Neural progenitor cell (in vitro differentiated cells): ENCODE measurements at regions not wholly inside any gene's neighbourhood (a gene's known extent, or its start where the extent isn't known, plus 50 kb on each side); places are given as distances from the start of the nearest gene placed in this dataset.
"Not testable (repeated sequence)": the region's sequence is repeated elsewhere in the genome, so short reads cannot be mapped to it uniquely, and the experiment has no call there.

Source experiments
- DNase-seq: peaks from one replicate; pipeline ENCODE4 v3.0.0-alpha.2; 2016; ENCODE audit warnings: low spot score
- H2AFZ ChIP-seq: fragments of 200-600 bp; sonication (generic); replicated peaks from 2 replicates; pipeline ENCODE4 v1.6.1; 2016; ENCODE audit warnings: antibody characterized with exemption
- H3F3A ChIP-seq: fragments of 200-600 bp; sonication (generic); 2 replicates; pipeline ENCODE4 v1.6.1; 2016; ENCODE audit warnings: antibody characterized with exemption, low read depth
- H3K27ac ChIP-seq: fragments of 200-600 bp; sonication (generic); 2 replicates; pipeline ENCODE4 v1.5.1; 2016; ENCODE audit warnings: mild to moderate bottlenecking
- H3K27me3 ChIP-seq: fragments of 200-600 bp; sonication (generic); 2 replicates; pipeline ENCODE4 v1.6.1; 2016; ENCODE audit warnings: mild to moderate bottlenecking, moderate library complexity
- H3K36me3 ChIP-seq: fragments of 200-600 bp; sonication (generic); 2 replicates; pipeline ENCODE4 v1.5.1; 2016
- H3K4me1 ChIP-seq: fragments of 200-600 bp; sonication (generic); 2 replicates; pipeline ENCODE4 v1.6.1; 2016; ENCODE audit warnings: mixed run types
- H3K4me2 ChIP-seq: fragments of 200-600 bp; sonication (generic); 2 replicates; pipeline ENCODE4 v1.6.1; 2016
- H3K4me3 ChIP-seq: fragments of 200-600 bp; sonication (generic); 2 replicates; pipeline ENCODE4 v1.5.1; 2016
- H3K79me2 ChIP-seq: fragments of 200-600 bp; sonication (generic); 2 replicates; pipeline ENCODE4 v1.6.1; 2016; ENCODE audit warnings: low read depth
- H3K9ac ChIP-seq: fragments of 200-600 bp; sonication (generic); 2 replicates; pipeline ENCODE4 v1.6.1; 2016
- H3K9me3 ChIP-seq: fragments of 200-600 bp; sonication (generic); 2 replicates; pipeline ENCODE4 v1.5.1; 2016; ENCODE audit warnings: low read depth
- H4K20me1 ChIP-seq: fragments of 200-600 bp; sonication (generic); 2 replicates; pipeline ENCODE4 v1.6.1; 2016; ENCODE audit warnings: low read depth
- H3K27ac Mint-ChIP-seq: 3 replicates; pipeline ENCODE4 v1.8.0; 2021; ENCODE audit warnings: mixed read lengths
- H3K27me3 Mint-ChIP-seq: 2 replicates; pipeline ENCODE4 v1.8.0; 2022; ENCODE audit warnings: low read depth, mild to moderate bottlenecking, inconsistent platforms, moderate library complexity, mixed read lengths; ENCODE audit not compliant: insufficient read depth
- H3K36me3 Mint-ChIP-seq: 3 replicates; pipeline ENCODE4 v1.8.0; 2021; ENCODE audit warnings: mixed read lengths
- H3K4me1 Mint-ChIP-seq: 3 replicates; pipeline ENCODE4 v1.8.0; 2021; ENCODE audit warnings: mixed read lengths
- H3K4me3 Mint-ChIP-seq: 3 replicates; pipeline ENCODE4 v1.8.0; 2021; ENCODE audit warnings: mild to moderate bottlenecking, moderate library complexity, mixed read lengths
- H3K9me3 Mint-ChIP-seq: 3 replicates; pipeline ENCODE4 v1.8.0; 2020; ENCODE audit warnings: mixed read lengths
- CTCF ChIP-seq: fragments of 200-600 bp; sonication (generic); IDR thresholded peaks from 2 replicates; pipeline ENCODE4 v1.5.1; 2017; ENCODE audit warnings: antibody characterized with exemption, mild to moderate bottlenecking
- EZH2 ChIP-seq: fragments of 200-600 bp; sonication (generic); IDR thresholded peaks from 2 replicates; pipeline ENCODE4 v1.6.1; 2017; ENCODE audit warnings: antibody characterized with exemption, mild to moderate bottlenecking, moderate library complexity
- EZH2phosphoT487 ChIP-seq: fragments of 200-600 bp; sonication (generic); IDR thresholded peaks from 2 replicates; pipeline ENCODE4 v1.6.1; 2017; ENCODE audit warnings: antibody characterized with exemption

DNA sequence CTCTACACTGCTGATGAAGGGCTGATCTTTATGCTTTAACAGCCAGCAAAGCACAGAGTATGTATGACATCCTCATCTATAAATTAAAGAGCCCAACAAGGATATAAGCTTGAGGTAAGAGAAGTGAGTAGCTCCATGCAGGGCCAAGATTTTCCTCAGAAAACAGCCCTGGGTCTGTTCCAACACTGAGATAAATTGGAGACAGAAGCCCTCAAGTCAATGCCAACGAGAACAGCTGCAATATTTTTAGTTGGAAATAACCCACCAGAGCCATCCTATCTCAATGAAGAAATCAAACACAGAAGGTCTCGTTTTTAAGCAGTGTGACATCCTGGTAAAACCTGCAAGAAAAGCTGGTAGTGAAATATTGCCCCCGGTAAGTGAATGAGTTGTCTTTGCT, 297.0 kb upstream of the AUTS2 start:
- Mint-ChIP-seq H3K36me3 (no peaks in the 10 kb centered on the region), H3K4me3 (no peak overlapping the region)

DNA sequence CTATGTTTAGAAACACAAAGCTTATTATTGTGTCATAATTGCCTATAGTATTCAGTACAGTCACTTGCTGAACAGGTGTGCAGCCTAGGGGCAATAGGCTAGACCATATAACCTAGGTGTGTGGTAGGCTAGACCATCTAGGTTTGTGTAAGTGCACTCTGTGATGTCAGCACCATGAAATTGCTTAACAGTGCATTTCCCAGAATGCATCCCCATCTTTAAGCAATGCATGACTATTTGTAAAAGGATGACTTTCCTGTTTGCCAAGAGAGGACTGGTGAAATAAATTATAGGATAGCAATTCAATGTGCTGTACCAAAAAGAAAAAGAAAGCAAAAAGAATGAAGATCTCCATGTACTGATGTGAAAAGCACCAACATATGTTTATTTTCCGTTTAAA, 288.7 kb upstream of the AUTS2 start:
- Histone ChIP-seq H3K79me2 (no peaks in the 10 kb centered on the region), H4K20me1 (no peaks in the 10 kb centered on the region), H3K4me3 (no peak overlapping the region), H3K4me1 (no peaks in the 10 kb centered on the region), H3F3A (no peaks in the 10 kb centered on the region), H3K9me3 (no peaks in the 10 kb centered on the region), H3K27ac (no peak overlapping the region), H3K9ac (no peak overlapping the region), H2AFZ (no peak overlapping the region), H3K4me2 (no peak overlapping the region), H3K27me3 (no peaks in the 10 kb centered on the region), H3K36me3 (no peaks in the 10 kb centered on the region)
- Mint-ChIP-seq H3K36me3 (no peaks in the 10 kb centered on the region), H3K4me3 (no peak overlapping the region), H3K27ac (no peak overlapping the region), H3K27me3 (no peaks in the 10 kb centered on the region), H3K9me3 (peaks cover 6% of the 10 kb centered on the region), H3K4me1 (peaks cover 2% of the 10 kb centered on the region)
- DNase-seq: no peak
- TF ChIP-seq CTCF: no peak
- TF ChIP-seq EZH2: no peak
- no peak for TF ChIP-seq EZH2phosphoT487

More for the DNA sequence above, 297.0 kb upstream of the AUTS2 start:
- no peak overlapping the region for H3K27ac ChIP-seq
- H4K20me1 ChIP-seq: no peaks in the 10 kb centered on the region
- H2AFZ ChIP-seq: no peak overlapping the region
- H3F3A ChIP-seq: no peaks in the 10 kb centered on the region
- TF ChIP-seq CTCF (no peak), EZH2 (no peak), EZH2phosphoT487 (no peak)
- Mint-ChIP-seq H3K27ac (no peak overlapping the region), H3K9me3 (peaks cover 3% of the 10 kb centered on the region), H3K4me1 (peaks cover 2% of the 10 kb centered on the region), H3K27me3 (peaks cover 2% of the 10 kb centered on the region)
- no peaks in the 10 kb centered on the region for H3K79me2 ChIP-seq
- no peaks in the 10 kb centered on the region for H3K4me1 ChIP-seq
- no peak overlapping the region for H3K9ac ChIP-seq
- DNase-seq: no peak
- no peaks in the 10 kb centered on the region for H3K27me3 ChIP-seq
- H3K4me2 ChIP-seq: no peak overlapping the region
- H3K9me3 ChIP-seq: no peaks in the 10 kb centered on the region
- H3K4me3 ChIP-seq: no peak overlapping the region
- no peaks in the 10 kb centered on the region for H3K36me3 ChIP-seq

DNA sequence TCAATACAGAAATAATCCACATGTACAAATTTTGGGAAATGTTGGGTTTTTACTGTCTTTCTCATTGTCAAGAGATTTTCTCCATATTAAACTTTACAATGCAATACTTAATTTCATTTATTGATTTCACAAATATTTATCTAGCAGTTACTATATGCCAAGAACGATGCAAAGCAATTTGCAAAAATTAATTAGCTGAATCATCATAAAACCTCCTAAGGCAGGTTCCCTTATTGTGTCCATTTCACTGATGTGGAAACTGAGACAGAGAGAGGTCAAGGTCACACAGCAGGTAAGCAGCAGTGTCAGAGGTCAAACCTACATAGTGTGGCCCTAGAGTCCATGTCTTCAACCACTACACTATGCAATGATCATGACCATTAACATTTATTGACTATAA, 286.8 kb upstream of the AUTS2 start:
- H3K36me3 Mint-ChIP-seq: no peaks in the 10 kb centered on the region
- H3K27ac ChIP-seq: no peak overlapping the region
- H4K20me1 ChIP-seq: no peaks in the 10 kb centered on the region
- no peak overlapping the region for H3K27ac Mint-ChIP-seq
- H3F3A ChIP-seq: no peaks in the 10 kb centered on the region
- no peaks in the 10 kb centered on the region for H3K79me2 ChIP-seq
- no peaks in the 10 kb centered on the region for H3K27me3 ChIP-seq
- H3K9ac ChIP-seq: no peak overlapping the region
- no peak overlapping the region for H3K4me3 ChIP-seq
- no peaks in the 10 kb centered on the region for H3K9me3 ChIP-seq
- H3K4me2 ChIP-seq: no peak overlapping the region
- no peak overlapping the region for H2AFZ ChIP-seq
- H3K36me3 ChIP-seq: no peaks in the 10 kb centered on the region
- no peak overlapping the region for H3K4me3 Mint-ChIP-seq
- no peaks in the 10 kb centered on the region for H3K4me1 ChIP-seq
- H3K4me1 Mint-ChIP-seq: no peaks in the 10 kb centered on the region
- no peak for DNase-seq
- TF ChIP-seq CTCF: no peak
- TF ChIP-seq EZH2phosphoT487: no peak
- TF ChIP-seq EZH2: no peak
- peaks cover 7% of the 10 kb centered on the region for H3K9me3 Mint-ChIP-seq
- no peaks in the 10 kb centered on the region for H3K27me3 Mint-ChIP-seq

DNA sequence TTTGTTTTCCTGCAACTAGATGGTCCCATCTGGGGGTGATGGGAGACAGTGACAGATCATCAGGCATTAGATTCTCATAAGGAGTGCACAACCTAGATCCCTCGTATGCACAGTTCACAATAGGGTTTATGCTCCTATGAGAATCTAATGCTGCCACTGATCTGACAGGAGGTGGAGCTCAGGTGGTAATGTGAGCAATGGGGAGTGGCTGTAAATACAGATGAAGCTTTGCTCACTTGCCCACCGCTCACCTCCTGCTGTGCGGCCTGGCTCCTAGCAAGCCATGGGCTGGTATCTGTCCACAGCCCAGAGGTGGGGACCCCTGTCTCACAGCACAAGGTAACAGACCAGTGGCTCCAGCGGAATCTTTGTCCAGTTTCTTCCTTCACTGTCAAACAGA, 284.4 kb upstream of the AUTS2 start:
- not testable (repeated sequence) for H3K4me3 ChIP-seq, H3K27me3 Mint-ChIP-seq, H3F3A ChIP-seq, H3K27me3 ChIP-seq, H3K9ac ChIP-seq, H3K36me3 ChIP-seq, DNase-seq, H3K4me1 ChIP-seq, H3K36me3 Mint-ChIP-seq, H3K27ac ChIP-seq, H2AFZ ChIP-seq, H3K4me2 ChIP-seq, H3K4me3 Mint-ChIP-seq, H4K20me1 ChIP-seq, H3K79me2 ChIP-seq, H3K9me3 Mint-ChIP-seq, H3K9me3 ChIP-seq, H3K4me1 Mint-ChIP-seq, H3K27ac Mint-ChIP-seq
